ENCODE measurements at regions not wholly inside any gene's neighbourhood (a gene's known extent, or its start where the extent isn't known, plus 50 kb on each side); places are given as distances from the start of the nearest gene placed in this dataset.

GRCh38 chr12:98352218-98352811 lies 163.1 kb upstream of the TMPO start:
- TF ChIP-seq, protein P1, sequence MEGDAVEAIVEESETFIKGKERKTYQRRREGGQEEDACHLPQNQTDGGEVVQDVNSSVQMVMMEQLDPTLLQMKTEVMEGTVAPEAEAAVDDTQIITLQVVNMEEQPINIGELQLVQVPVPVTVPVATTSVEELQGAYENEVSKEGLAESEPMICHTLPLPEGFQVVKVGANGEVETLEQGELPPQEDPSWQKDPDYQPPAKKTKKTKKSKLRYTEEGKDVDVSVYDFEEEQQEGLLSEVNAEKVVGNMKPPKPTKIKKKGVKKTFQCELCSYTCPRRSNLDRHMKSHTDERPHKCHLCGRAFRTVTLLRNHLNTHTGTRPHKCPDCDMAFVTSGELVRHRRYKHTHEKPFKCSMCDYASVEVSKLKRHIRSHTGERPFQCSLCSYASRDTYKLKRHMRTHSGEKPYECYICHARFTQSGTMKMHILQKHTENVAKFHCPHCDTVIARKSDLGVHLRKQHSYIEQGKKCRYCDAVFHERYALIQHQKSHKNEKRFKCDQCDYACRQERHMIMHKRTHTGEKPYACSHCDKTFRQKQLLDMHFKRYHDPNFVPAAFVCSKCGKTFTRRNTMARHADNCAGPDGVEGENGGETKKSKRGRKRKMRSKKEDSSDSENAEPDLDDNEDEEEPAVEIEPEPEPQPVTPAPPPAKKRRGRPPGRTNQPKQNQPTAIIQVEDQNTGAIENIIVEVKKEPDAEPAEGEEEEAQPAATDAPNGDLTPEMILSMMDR (IDR thresholded peaks at IDR 0.05; ENCODE audit: low read depth, low read length) = no peak
- no peak for TF ChIP-seq EZH2phosphoT487 (IDR thresholded peaks at IDR 0.05; ENCODE audit: low read depth)

Measured in OCI-LY3 (cell line).